ENCODE measurements at regions not wholly inside any gene's neighbourhood (a gene's known extent, or its start where the extent isn't known, plus 50 kb on each side); places are given as distances from the start of the nearest gene placed in this dataset.

- no peaks in the 10 kb centered on the region for H3K36me3 ChIP-seq (ENCODE audit: insufficient read depth, low read length)
- H3K4me3 ChIP-seq (ENCODE audit: low read depth in 1 of 2, low read length in 2 of 2): no peak overlapping the region
- H2AFZ ChIP-seq (ENCODE audit: low read depth, low read length): no peak overlapping the region
- H3K4me1 ChIP-seq (ENCODE audit: insufficient read depth, low read length): no peaks in the 10 kb centered on the region
- H3K9ac ChIP-seq (ENCODE audit: low read depth, low read length): no peak overlapping the region
- no peaks in the 10 kb centered on the region for H4K20me1 ChIP-seq (ENCODE audit: insufficient read depth, low read length)
- H3K27ac ChIP-seq (ENCODE audit: low read length): no peak overlapping the region
- no peak overlapping the region for H3K4me2 ChIP-seq (ENCODE audit: insufficient read depth, low read length)
- H3K27me3 ChIP-seq (ENCODE audit: insufficient read depth, low read length, poor library complexity): no peaks in the 10 kb centered on the region
- no peaks in the 10 kb centered on the region for H3K79me2 ChIP-seq (ENCODE audit: insufficient read depth, low read length)
- DNase-seq: no peak
- no peak for TF ChIP-seq CTCF (IDR thresholded peaks at IDR 0.05; ENCODE audit: borderline replicate concordance, extremely low read depth, low read length, poor library complexity, severe bottlenecking)
- TF ChIP-seq EZH2 (IDR thresholded peaks at IDR 0.05; ENCODE audit: borderline replicate concordance, low read depth, low read length, severe bottlenecking): no peak
- ATAC-seq (ENCODE audit: insufficient read depth, low read depth): no peak
- no peaks in the 10 kb centered on the region for H3K9me3 ChIP-seq (ENCODE audit: insufficient read depth, low read length, severe bottlenecking)
Measured at GRCh38 chr21:23531444-23531843, 2075.8 kb downstream of the MRPL39 start.

GRCh38 chr21:23524685-23525084 is 2082.6 kb downstream of the MRPL39 start:
- no peak overlapping the region for H3K4me2 ChIP-seq (ENCODE audit: insufficient read depth, low read length)
- TF ChIP-seq EZH2 (IDR thresholded peaks at IDR 0.05; ENCODE audit: borderline replicate concordance, low read depth, low read length, severe bottlenecking): no peak
- no peak for TF ChIP-seq CTCF (IDR thresholded peaks at IDR 0.05; ENCODE audit: borderline replicate concordance, extremely low read depth, low read length, poor library complexity, severe bottlenecking)
- no peak overlapping the region for H3K4me3 ChIP-seq (ENCODE audit: low read depth in 1 of 2, low read length in 2 of 2)
- ATAC-seq (ENCODE audit: insufficient read depth, low read depth) (no peak), DNase-seq (no peak)
- H4K20me1 ChIP-seq (ENCODE audit: insufficient read depth, low read length): no peaks in the 10 kb centered on the region
- H3K27ac ChIP-seq (ENCODE audit: low read length): no peak overlapping the region
- no peaks in the 10 kb centered on the region for H3K4me1 ChIP-seq (ENCODE audit: insufficient read depth, low read length)
- H3K36me3 ChIP-seq (ENCODE audit: insufficient read depth, low read length): no peaks in the 10 kb centered on the region
- H3K9me3 ChIP-seq (ENCODE audit: insufficient read depth, low read length, severe bottlenecking): no peaks in the 10 kb centered on the region
- H3K9ac ChIP-seq (ENCODE audit: low read depth, low read length): no peak overlapping the region
- H3K79me2 ChIP-seq (ENCODE audit: insufficient read depth, low read length): no peaks in the 10 kb centered on the region
- no peak overlapping the region for H2AFZ ChIP-seq (ENCODE audit: low read depth, low read length)
- no peaks in the 10 kb centered on the region for H3K27me3 ChIP-seq (ENCODE audit: insufficient read depth, low read length, poor library complexity)

GRCh38 chr21:23522751-23523150 is 2084.5 kb downstream of the MRPL39 start:
- Histone ChIP-seq H3K79me2 (ENCODE audit: insufficient read depth, low read length) (no peaks in the 10 kb centered on the region), H3K4me2 (ENCODE audit: insufficient read depth, low read length) (no peak overlapping the region), H3K36me3 (ENCODE audit: insufficient read depth, low read length) (no peaks in the 10 kb centered on the region), H3K9me3 (ENCODE audit: insufficient read depth, low read length, severe bottlenecking) (no peaks in the 10 kb centered on the region), H3K9ac (ENCODE audit: low read depth, low read length) (no peak overlapping the region), H3K4me1 (ENCODE audit: insufficient read depth, low read length) (no peaks in the 10 kb centered on the region), H2AFZ (ENCODE audit: low read depth, low read length) (no peak overlapping the region), H3K4me3 (ENCODE audit: low read depth in 1 of 2, low read length in 2 of 2) (no peak overlapping the region), H3K27me3 (ENCODE audit: insufficient read depth, low read length, poor library complexity) (no peaks in the 10 kb centered on the region), H4K20me1 (ENCODE audit: insufficient read depth, low read length) (no peaks in the 10 kb centered on the region), H3K27ac (ENCODE audit: low read length) (no peak overlapping the region)
- ATAC-seq (ENCODE audit: insufficient read depth, low read depth) (peak; percentile 40; the same call in 1 of the 3 replicates), DNase-seq (no peak)
- TF ChIP-seq CTCF (IDR thresholded peaks at IDR 0.05; ENCODE audit: borderline replicate concordance, extremely low read depth, low read length, poor library complexity, severe bottlenecking): no peak
- TF ChIP-seq EZH2 (IDR thresholded peaks at IDR 0.05; ENCODE audit: borderline replicate concordance, low read depth, low read length, severe bottlenecking): no peak

- TF ChIP-seq EZH2 (IDR thresholded peaks at IDR 0.05; ENCODE audit: borderline replicate concordance, low read depth, low read length, severe bottlenecking) (no peak), CTCF (IDR thresholded peaks at IDR 0.05; ENCODE audit: borderline replicate concordance, extremely low read depth, low read length, poor library complexity, severe bottlenecking) (no peak)
- no peak overlapping the region for H3K9ac ChIP-seq (ENCODE audit: low read depth, low read length)
- H4K20me1 ChIP-seq (ENCODE audit: insufficient read depth, low read length): no peaks in the 10 kb centered on the region
- H3K4me3 ChIP-seq (ENCODE audit: low read depth in 1 of 2, low read length in 2 of 2): no peak overlapping the region
- no peak overlapping the region for H2AFZ ChIP-seq (ENCODE audit: low read depth, low read length)
- no peaks in the 10 kb centered on the region for H3K27me3 ChIP-seq (ENCODE audit: insufficient read depth, low read length, poor library complexity)
- no peaks in the 10 kb centered on the region for H3K36me3 ChIP-seq (ENCODE audit: insufficient read depth, low read length)
- no peak overlapping the region for H3K27ac ChIP-seq (ENCODE audit: low read length)
- H3K9me3 ChIP-seq (ENCODE audit: insufficient read depth, low read length, severe bottlenecking): no peaks in the 10 kb centered on the region
- no peaks in the 10 kb centered on the region for H3K4me1 ChIP-seq (ENCODE audit: insufficient read depth, low read length)
- H3K79me2 ChIP-seq (ENCODE audit: insufficient read depth, low read length): no peaks in the 10 kb centered on the region
- ATAC-seq (ENCODE audit: insufficient read depth, low read depth): no peak
- DNase-seq: no peak
- no peak overlapping the region for H3K4me2 ChIP-seq (ENCODE audit: insufficient read depth, low read length)
Measured at GRCh38 chr21:23507501-23507900, 2099.8 kb downstream of the MRPL39 start.

Data from DND-41 (cell line).